T-helper 9 cell (primary cell): ENCODE measurements at regions not wholly inside any gene's neighbourhood (a gene's known extent, or its start where the extent isn't known, plus 50 kb on each side); places are given as distances from the start of the nearest gene placed in this dataset.

Source experiments
- DNase-seq: peaks from one replicate; pipeline ENCODE4 v3.0.0-alpha.2; 2020

DNA sequence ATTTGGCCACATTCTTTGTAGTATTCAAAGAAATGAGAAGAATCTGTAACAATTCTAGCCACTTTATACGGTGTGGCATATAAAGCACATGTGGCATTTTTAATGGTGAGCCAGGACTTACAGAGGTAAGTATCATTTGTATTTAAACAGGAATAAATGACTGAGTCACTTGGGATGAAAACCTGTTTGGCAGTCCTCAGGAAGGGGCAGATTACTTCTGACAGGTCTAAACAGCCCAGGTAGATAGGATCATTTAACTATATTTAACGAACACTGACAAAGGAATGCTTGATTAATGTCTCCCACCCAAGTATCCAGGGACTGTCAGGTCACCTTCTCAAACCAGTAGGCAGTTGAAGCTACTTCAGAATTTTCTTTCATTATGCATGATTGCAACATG, 241.5 kb upstream of the SATB1 start:
- no peak for DNase-seq

DNA sequence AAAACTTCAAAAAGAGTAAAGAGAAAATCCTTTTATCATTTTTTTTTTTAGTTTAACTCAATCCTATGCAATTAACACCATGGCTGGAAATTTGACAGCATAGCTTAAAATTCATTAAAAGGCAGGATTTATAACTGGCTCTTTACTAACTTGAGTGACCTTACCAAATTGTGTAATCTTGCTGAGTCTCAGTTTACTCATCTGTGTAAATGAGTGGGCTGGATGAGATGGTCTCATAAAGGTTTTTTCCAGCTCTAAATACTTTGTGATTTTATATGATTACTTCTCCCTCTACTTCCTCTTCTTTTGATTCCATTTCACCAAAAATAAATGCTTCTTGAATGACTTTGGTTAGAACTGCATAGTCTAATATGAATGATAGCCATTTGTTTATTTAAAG, 234.9 kb upstream of the SATB1 start:
- DNase-seq = no peak

DNA sequence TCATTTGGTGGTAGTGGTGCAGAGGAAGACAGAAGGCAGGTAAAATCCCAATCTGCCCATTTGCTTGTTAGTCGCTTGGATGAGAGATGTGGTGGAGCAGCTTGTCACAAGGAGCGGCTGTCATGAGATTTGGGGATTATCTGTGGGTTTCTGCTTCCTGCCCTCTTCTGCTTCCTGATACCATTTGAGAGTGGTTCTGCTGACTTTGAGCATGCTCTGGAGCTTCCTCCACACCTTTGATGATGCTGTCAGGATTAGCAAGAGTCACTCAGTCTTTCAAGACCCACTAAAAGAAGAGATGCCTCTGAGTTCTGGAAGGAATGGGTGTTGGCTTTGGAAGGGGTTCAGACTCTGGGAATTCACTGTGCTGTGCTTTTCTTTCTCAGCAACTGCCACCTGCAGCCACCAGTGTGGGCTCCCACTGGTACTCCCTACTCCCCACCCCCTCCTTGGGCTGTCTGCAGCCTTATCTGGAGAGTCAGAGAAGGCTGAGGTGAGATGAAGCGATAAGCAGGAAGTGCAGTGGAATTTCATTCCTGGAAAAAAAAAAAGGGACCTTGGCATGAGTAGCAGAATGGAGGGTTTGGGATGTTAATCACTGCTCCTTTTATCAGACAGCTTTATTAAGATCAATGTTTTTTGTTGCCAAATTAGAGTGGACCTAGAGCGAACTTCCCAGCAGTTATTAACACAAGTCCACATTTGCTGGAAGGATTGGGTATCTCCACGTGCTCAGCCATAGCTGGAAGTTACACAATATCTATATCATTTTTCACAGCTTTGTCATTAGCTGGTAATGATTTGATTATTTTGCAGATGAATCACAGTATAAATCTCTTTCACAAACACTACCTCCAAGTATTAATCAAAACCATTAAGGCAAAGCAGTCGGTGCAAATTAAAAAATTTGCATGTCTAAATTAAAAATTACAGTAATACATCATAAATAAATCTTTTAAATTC, 233.0 kb upstream of the SATB1 start:
- no peak for DNase-seq

DNA sequence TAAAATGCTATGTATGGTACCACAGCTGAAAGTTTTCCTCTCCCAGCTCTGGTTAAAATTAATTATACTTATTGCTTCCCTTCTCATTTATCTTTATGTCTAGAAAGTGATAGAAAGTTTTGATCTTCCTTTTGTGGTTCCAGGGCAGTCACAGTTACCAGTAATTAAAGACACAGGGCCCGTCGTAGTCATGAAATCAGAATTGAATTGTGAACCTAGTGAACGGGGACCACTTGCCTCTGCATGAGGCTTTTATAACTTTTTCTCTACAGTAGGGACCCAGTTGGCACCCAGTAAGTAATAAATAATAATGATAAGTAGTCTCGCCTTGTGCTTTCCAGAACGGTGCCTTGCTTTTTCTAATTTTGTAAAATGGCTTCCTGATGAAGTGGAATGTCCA, 231.7 kb upstream of the SATB1 start:
- DNase-seq = no peak

DNA sequence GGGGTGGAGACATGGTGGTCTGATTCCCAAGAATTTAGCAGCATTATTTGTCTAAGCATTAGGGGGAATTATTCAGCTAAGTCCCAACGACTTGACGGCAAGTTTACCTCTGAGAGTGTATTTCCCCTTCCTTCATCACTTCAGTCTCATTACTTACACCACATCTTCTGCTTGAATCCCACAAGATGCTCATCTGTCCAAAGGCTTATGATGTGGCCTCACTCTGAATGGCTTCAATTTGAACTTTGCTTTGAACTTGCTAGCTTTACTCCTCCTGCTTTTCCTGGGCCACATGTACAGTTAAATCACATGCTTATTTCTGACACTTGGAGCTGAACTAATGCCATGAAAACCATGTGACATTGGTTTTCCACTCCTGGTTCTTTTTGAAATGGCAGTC, 231.3 kb upstream of the SATB1 start:
- DNase-seq = no peak

DNA sequence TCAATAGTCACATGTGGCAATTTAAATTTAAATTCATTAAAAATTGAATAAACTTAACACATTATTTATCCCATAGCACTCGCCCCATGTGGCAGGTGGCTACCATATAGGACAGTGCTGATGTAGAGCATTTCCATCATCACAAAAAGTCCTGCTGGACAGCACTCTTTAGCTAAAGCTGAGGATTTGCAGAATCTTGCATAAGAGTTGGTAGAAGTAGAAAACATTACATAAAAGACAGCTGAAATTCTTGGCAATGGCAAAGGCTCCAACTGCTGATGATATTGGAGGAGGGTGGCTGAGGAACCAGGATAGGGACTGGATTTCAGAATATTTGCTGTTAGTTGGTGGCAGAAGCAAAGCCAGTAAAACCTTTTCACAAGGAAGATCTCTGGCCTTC, 230.7 kb upstream of the SATB1 start:
- DNase-seq = no peak

DNA sequence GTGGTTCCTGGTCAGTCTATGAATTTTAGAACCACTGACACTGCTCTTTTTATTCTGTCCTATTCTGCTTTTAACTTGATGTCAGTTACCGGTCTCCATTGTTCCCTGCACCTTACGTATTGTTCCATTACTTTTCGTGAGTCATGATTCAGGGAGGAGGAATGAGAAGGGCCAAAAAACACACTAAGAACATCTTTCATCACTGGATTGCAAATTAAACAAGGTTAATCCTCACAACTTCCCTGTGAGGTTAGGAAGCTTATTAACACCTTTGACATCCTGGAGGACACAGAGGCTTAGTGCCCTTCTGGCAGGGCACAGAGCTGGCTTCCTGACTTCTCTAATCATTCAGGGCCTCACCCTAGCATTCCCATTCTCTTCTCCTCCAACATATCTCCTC, 227.6 kb upstream of the SATB1 start:
- no peak for DNase-seq

DNA sequence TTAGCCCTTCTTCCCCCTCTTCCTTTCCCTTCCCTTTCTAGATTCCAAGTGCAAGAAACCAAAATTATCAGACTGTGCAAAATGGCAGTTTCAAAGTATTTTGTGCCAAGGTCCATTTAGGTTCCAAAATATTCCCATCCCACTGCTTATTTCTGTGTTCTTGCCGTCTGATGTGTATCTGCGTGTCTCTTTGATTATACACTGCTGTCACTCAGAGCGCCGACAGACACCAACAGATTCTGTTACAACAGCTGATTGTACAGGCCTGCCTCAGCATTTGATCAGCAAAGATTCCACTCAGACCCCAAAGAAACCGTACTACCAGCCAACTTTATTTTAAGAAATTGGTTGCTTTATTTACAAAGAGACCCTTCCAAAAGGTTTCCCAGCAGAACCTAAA, 225.6 kb upstream of the SATB1 start:
- DNase-seq = no peak

DNA sequence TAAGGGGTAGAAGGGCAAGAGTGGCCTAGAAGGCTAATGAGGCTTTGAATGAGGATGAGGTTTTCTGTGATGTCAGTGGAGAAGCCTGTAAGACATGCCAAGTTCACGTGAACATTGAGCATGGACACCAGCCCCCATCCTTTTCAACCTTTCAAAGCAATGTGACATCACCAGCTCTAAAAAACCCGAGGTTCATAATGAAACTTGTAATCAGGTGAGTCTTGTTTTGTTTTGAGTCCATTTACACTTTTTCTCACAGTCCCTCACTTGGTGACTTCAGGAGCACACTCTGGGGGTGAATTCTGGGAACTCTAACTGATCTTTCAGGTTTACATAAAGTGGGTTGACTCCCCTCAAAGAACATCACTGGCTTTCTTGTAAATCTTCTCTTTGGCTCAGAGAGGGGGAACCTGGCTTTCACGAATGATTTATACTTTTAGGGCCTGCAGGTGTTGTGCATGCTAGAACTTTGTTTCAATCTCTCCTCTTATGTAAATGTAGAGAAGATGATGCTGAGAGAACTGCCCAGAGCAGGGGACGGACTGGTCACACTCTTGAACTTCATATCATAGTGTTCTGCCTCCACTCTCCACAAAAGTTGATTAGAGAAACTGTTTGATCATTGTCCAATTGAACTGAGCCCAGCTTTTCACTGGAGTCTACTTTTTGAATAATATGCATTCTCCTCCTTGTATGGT, 224.7 kb upstream of the SATB1 start:
- DNase-seq = no peak

DNA sequence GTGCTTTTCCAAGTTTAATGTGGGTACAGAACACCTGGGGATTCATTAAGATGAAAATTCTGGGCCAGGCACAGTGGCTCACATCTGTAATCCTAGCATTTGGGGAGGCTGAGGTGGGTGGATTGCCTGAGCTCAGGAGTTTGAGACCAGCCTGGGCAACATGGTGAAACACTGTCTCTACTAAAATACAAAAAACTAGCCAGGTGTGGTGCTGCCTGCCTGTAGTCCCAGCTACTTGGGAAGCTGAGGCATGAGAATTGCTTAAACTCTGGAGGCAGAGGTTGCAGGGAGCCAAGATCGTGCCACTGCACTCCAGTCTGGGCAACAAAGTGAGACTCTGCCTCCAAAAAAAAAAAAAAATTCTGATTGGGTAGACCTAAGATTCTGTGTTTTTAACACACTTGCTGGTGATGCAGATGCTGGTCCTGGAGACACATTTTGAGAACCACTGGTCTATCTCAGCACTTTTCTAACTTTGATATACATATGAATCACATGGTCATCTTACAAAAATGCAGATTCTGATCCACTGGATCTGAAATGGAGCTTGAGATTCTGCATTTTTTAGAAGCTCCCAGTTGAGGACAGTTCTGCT, 223.8 kb upstream of the SATB1 start:
- DNase-seq = no peak

DNA sequence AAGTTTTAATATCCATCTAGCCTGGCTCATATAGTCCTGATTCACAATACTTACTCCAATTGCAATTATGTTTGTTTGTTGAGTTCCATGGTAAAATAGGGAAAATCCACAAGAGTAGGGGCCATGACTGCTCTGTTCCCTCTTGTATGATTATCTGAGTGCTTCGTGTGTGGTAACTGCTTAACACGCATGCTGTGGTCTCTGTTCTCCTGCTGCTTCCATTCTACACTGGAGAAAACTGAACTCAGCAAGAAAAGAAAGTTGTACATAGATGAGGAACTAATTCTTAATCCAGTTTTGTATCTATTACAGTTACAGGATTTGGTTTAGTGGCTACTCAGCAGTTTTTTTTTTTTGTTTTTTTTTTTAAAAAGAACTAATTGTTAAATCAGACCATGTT, 223.0 kb upstream of the SATB1 start:
- no peak for DNase-seq

DNA sequence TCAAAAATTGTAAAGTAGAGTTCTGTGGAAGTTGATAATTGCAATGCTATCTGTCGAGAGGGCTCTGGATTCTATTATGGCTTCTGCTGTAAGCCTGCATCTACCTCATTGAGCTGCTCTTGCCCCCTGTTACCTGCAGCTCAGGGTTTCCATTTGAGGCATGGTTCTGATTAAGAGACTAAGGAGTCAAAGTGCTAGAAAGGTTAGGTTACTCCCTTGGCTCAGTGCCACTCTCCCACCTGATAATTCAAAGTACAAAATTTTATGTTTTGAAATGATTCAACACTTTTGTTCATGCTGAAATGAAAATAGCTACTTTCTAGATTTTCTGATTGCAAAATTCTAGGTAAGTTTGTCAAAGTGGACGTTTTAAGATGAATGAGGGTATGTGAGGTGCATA, 220.5 kb upstream of the SATB1 start:
- no peak for DNase-seq

DNA sequence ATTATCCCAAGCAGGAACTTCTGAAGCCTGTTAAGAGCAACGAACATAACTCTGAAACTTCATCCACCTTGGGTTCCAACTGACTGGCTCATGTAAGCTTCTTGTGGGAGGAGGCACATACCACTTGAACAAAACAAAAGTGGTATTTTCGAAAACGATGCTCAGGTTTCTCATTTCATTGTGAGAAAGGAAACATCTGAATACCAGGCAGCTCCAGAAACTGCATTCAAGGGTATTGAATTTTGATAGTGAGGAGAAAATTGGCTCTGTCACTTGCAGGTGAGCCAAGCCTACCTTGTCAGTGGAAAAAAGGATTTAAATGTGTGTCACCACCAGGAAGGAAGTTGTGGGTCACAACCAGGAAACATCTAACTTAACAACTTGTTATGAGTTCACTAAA, 218.1 kb upstream of the SATB1 start:
- no peak for DNase-seq

DNA sequence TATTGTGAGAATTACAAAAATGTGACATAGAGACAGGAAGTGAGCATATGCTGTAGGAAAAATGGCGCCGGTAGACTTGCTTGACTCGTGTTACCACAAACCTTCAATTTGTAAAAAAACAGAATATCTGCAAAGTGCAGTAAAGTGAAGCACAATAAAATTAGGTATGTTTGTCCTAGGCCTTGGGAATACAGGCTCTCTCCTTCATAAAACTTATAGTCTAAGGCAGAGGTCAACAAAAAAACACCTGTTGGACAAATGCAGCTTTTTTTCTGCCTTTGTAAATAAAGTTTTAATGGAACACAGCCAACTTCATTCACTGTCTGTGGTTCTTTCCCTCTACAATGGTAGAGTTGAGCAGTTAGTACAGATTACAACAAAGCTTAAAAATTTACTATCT, 216.8 kb upstream of the SATB1 start:
- no peak for DNase-seq

DNA sequence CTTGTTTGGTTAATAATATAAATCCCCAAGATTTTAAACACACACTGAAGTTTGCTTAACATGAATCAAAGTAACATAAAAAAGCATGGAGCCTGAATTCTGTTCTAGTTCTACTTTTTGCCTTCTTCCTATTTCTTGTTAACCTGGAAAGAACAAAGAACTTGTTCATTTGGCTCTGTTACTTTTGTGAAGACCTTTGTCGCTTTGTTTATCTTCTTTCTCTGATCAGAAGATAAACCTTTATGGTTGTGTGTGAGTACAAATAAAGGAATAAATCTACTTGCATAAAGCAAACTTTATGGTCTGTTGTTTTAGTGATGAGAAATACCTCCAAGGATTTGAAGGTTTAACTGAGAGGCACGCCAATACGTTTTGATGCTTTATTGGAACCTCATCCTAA, 210.1 kb upstream of the SATB1 start:
- DNase-seq = no peak

DNA sequence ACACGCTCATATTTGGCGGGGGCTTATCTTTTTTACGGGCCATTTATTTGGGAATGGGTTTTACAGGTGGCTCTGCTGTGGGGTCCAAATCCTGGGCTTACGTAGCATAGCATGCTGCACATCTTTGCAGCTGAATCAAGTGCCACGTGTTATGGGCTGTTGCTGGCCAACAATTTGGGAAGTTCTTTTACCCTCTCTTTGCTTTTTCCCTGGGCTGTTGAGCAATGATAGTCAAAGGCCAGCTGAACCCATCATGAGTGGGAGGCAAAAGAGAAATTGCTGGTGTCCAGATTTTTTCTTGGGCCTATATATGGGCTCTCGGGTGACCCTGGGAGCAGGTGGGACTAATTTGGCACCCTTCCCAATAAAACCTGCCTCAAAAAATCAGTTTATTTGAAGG, 209.3 kb upstream of the SATB1 start:
- DNase-seq = no peak

DNA sequence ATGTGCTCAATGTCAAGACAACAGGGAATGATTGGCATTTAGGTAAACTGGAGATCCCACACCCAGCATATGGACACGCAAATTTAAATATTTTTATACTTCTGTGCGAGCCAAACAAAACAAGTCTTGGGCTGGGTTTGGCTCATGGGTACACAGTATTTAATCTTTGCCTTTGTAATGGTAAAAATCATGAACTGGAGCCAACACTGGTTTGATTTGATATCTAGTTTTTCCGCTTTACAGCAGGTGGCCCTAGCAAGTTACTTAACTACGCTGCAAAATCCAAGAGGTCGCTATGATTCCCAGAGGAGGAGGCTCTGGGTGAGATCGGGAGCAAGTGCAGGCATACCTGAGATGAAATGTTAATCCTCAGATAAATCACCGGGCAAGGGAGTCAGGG, 207.9 kb upstream of the SATB1 start:
- no peak for DNase-seq

DNA sequence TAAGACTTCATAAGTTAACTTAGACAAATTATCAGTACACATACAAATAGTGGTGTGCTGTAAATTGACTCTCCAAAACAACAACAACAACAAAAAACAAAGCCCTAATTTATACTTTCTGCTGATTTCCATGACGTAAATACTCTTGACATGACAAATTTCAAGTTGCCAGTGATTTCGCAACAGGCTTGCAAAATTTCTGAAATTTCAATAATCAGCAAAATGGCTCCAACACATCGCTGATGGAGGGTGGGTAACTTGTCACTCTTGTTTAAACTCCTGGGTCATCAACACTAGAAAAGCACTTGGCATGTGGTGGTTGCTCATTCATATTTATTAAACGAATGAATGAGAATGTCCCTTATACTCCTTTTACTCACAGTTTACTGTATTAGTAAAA, 205.2 kb upstream of the SATB1 start:
- DNase-seq = no peak

DNA sequence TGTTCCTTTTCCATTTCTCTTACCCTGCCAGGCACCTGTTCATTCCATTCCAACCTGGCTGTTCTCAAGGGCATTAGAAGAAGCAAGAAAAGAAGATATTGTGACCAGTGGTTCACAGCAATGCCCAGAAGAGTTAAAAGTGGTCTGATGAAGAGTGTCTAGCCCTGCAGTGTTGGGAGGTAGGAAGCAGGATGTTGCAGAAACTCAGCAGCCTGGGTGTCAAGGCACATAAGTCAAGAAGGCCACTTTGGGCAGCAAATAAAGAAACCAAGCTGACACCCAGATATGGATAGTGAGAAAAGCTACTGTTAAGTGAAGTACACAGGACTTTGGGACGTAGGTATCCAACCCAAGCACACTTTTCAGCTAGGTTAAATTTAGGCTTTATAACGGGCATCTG, 199.9 kb upstream of the SATB1 start:
- DNase-seq = no peak

DNA sequence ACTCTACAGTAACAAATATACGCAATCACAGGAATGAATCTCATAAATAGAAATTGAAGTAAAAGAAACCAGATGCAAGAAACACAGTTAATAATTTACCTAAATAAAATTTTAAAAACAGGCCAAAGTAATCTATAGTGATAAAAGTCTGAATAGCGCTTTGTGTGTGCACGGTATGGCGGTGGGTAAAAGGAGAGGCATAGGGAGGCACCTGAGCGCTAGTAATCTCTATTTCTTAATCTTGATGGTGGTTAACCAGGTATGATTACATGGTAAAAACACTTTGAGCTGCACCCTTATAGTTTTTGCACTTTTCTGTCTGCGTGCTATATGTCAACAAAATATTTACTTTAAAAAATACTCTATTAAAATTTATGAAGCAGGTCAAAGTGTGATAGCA, 198.1 kb upstream of the SATB1 start:
- DNase-seq = no peak

DNA sequence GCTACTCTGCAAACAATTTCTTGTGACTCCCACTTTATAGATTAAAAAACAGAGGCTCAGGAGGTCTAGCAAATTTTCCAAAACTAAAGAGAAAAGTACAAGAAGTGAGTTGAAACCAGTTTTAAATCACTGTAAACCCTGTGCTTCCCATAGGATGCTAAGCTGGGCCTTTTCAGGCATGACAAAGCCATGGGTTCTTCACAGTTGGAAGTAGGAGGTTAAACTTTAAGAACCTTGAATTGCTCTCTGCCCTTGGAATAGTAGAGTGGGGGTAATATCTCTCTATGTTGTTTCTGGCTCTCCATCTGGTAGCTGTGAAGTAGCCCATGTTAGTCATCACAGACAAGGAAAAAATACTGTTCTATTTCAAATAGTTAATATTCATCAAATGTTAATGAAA, 193.6 kb upstream of the SATB1 start:
- no peak for DNase-seq

DNA sequence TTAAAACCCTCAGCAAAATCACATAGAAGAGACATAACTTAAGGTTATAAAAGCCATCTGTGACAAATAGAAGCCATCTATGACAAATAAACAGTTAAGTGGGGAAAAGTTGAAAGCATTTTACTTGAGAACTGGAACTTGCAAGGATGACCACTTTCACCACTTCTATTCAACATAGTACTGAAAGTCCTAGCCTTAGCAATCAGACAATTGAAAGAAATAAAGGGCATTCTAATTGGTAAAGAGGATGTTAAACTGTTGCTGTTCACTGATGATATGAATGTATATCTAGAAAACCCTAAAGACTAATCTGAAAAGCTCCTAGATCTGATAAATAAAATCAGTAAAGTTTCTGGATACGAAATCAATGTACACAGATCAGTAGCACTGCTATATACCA, 186.9 kb upstream of the SATB1 start:
- no peak for DNase-seq

DNA sequence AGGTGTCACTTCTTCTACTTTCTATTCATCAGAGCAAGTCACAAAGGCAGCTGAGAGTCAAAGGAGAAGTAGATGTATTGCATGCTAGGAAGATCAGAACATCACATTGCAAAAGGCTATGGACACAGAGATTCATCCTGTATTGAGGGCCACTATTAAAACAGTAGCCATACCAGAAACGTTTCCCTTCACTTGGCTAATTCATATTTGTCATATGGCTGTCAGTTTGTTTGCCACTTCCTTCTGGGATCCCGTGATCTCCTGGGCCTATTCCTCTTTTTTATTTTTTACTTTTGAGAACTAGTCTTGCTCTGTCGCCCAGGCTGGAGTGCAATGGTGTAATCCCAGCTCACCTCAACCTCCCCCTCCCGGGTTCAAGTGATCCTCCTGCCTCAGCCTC, 184.0 kb upstream of the SATB1 start:
- no peak for DNase-seq

DNA sequence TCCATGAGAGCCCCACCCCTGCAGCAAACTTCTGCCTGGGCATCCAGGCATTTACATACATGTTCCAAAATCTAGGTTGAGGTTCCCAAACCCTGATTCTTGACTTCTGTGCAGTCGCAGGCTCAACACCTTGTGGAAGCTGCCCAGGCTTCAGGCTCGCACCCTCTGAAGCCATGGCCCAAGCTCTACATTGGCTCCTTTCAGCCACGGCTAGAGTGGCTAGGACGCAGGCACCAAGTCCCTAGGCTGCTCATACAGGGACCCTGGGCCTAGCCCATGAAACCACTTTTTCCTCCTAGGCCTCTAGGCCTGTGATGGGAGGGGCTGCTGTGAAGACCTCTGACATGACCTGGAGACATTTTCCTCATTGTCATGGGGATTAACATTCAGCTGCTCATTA, 172.8 kb upstream of the SATB1 start:
- no peak for DNase-seq
